ENCODE measurements at regions not wholly inside any gene's neighbourhood (a gene's known extent, or its start where the extent isn't known, plus 50 kb on each side); places are given as distances from the start of the nearest gene placed in this dataset.

DNA sequence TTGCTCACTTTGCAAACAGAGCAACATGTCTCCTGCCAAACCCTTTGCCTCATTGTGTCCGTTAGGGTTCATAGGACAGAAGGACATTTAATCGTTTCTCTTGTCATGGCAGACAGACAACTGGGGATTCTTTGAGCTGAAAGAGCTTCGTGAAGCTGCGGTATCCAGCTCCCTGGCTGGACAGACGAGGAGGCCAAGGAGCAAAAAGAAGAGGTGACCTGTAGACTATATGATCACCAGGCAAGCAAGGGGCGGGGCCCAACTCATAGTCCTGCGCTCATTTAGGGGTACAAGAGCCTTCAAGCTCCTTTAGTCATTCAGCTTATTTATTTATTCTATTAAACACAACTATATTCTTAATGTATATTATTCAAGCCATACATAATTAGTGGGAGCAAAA is 66.8 kb upstream of the VRK1 start:
- no peak overlapping the region for H3K4me3 ChIP-seq (ENCODE audit: low read depth, low read length)
- no peak for DNase-seq (ENCODE audit: low read depth)
- TF ChIP-seq, protein P1, sequence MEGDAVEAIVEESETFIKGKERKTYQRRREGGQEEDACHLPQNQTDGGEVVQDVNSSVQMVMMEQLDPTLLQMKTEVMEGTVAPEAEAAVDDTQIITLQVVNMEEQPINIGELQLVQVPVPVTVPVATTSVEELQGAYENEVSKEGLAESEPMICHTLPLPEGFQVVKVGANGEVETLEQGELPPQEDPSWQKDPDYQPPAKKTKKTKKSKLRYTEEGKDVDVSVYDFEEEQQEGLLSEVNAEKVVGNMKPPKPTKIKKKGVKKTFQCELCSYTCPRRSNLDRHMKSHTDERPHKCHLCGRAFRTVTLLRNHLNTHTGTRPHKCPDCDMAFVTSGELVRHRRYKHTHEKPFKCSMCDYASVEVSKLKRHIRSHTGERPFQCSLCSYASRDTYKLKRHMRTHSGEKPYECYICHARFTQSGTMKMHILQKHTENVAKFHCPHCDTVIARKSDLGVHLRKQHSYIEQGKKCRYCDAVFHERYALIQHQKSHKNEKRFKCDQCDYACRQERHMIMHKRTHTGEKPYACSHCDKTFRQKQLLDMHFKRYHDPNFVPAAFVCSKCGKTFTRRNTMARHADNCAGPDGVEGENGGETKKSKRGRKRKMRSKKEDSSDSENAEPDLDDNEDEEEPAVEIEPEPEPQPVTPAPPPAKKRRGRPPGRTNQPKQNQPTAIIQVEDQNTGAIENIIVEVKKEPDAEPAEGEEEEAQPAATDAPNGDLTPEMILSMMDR (IDR thresholded peaks at IDR 0.05; ENCODE audit: control insufficient read depth, extremely low read depth, insufficient read depth) = no peak

DNA sequence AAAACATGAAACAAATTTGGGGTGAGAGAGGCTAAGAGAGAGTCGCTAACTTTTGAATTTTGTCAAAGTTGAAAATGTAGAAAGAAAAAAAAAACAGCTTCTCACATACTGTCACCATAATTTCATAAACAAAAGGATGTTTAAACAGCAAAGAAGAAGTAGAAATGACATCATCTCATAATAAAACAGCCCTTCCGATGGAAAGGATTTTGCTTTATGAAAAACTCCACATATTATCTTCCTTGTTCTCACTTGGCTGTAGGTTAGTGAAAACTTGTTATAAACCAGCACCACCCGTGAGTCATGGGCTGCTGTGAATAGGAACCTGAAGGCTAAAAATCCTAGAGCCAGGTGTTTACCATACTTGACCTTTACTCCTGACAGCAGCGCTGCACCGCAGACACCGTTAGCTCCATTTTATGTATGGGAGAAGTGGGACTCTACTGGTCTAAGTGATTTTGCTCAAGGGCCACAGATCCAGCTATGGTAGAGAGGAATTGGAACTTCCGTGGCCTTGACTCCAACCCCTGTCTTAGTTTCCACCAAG is 63.0 kb upstream of the VRK1 start:
- H3K4me3 ChIP-seq (ENCODE audit: low read depth, low read length) = no peak overlapping the region
- TF ChIP-seq, protein P1 (IDR thresholded peaks at IDR 0.05; ENCODE audit: control insufficient read depth, extremely low read depth, insufficient read depth) = no peak
- no peak for DNase-seq (ENCODE audit: low read depth)

DNA sequence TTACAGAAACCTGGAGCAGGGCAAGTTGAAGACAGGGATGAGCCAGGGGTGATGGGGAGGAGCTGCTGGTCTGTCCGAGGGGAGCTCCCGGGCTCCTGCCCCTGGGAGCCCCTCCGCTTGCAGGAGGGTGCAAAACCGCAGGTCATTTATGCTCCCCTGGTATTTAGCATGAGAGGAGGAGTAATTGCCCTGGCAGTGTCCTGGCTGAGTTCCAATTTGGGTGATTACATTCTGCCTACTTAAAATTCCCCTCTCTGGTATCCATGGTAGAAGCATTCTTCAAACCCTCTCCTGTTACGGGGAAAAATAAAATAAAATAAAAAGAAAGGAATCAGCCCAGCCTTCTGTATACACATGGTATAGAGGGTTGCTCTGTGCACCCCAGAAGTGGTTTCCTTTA is 61.7 kb upstream of the VRK1 start:
- no peak for DNase-seq (ENCODE audit: low read depth)
- TF ChIP-seq, protein P1 (IDR thresholded peaks at IDR 0.05; ENCODE audit: control insufficient read depth, extremely low read depth, insufficient read depth) = no peak
- H3K4me3 ChIP-seq (ENCODE audit: low read depth, low read length) = no peak overlapping the region

DNA sequence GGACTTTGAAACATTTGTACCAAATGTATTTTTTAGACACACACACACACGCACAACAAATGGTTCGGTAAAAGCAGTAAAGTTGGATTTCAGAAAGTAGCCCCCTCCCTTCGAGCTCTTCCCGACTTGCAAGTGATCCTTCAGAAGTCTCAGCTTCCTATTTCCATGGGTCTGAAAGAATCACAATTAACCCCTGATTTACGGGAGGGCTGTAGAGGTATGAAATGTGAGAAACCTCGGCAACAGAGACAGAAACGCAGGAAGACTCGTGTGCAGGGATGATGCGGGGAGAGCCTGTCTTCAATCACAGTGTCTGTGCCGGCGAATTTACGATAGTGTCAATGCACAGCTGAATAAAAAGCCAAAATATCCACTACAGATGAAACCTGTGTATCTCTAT is 60.7 kb upstream of the VRK1 start:
- H3K4me3 ChIP-seq (ENCODE audit: low read depth, low read length) = no peak overlapping the region
- no peak for DNase-seq (ENCODE audit: low read depth)
- TF ChIP-seq, protein P1 (IDR thresholded peaks at IDR 0.05; ENCODE audit: control insufficient read depth, extremely low read depth, insufficient read depth) = no peak

DNA sequence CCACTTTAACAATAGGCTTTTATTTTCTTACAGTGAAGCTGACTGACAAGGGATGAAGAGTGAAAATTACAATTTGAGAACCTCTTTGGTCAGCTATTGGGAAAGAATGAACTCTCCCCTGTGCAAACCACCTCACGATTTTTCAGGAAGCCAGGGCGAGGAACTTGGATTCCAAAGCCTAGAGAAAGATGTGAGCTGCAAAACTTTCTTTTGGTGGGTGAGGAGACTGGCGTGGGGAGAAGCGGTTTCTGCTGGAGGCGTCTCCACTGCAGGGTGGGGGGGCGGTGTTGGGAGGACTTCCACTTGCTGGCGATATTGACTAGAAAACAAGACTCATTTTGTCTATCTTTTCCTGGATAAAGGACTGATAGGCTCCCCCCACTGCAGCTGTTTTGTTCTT is 59.3 kb upstream of the VRK1 start:
- no peak for DNase-seq (ENCODE audit: low read depth)
- no peak overlapping the region for H3K4me3 ChIP-seq (ENCODE audit: low read depth, low read length)
- TF ChIP-seq, protein P1 (IDR thresholded peaks at IDR 0.05; ENCODE audit: control insufficient read depth, extremely low read depth, insufficient read depth) = no peak

DNA sequence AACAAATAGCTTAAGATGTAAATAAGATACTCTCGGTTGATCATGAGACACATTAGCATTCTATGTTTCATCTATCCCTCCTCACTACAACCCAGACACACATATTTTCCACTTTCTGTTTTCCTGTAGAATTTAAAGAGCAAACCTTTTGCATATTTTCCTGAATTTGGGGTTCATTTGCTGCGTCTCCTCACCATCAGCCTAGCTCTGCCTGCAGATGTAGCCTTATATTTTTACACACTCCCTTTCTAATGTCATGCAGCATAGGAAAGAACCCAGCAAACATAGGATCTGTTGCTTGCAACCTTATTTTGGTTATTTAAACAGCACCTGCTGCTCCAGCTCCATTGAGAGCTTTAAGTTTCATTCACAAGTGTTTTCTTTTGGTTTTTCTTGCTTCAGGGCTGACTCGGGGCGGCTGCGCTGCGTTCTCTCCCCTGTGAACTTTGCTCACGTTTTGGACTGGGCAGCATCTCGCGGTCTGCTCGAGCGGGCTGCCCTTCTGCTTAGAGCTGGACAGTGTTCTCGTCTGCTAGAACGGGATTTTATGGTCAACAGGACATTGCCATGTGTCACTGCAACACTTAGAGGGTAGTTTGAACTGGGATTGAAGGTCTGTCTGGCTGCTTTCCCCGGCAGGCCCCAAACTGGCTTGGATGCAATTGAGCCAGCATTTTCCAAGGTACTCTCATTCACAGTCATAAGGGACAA is 57.8 kb upstream of the VRK1 start:
- TF ChIP-seq, protein P1 (IDR thresholded peaks at IDR 0.05; ENCODE audit: control insufficient read depth, extremely low read depth, insufficient read depth) = no peak
- no peak overlapping the region for H3K4me3 ChIP-seq (ENCODE audit: low read depth, low read length)
- DNase-seq (ENCODE audit: low read depth) = no peak

Measured in LNCaP clone FGC (cell line).